ENCODE measurements at regions not wholly inside any gene's neighbourhood (a gene's known extent, or its start where the extent isn't known, plus 50 kb on each side); places are given as distances from the start of the nearest gene placed in this dataset.

DNA sequence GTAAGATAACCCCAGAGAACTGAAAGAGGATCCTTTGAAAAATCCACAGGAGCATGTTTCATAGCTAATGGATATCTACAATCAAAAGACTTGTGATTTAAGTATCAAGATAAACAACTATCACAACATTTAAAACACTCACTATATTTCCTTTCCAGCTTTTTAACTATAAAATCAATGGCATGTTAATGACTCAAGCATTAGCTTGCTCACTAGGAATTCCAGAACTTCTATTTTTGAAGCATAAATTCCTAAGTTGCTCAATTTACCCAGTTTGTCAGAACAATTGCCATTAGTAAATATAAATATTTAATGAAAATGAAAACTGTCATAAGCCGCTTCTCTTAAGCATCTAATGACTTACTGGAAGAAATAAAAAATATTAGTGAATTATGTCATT lies 355.3 kb downstream of the PRELID2 start:
- Histone ChIP-seq H3K9me3 (ENCODE audit: insufficient read depth, low read depth, low read length) (peaks cover 1% of the 10 kb centered on the region), H3K79me2 (ENCODE audit: control insufficient read depth, insufficient read depth, low read length, poor library complexity) (no peaks in the 10 kb centered on the region), H3K18ac (ENCODE audit: low read length) (no peak overlapping the region), H3K27ac (ENCODE audit: low read depth, low read length) (no peak overlapping the region), H3K4me3 (ENCODE audit: low read depth, low read length) (no peak overlapping the region), H3K9ac (ENCODE audit: low read length) (no peak overlapping the region), H3K79me1 (ENCODE audit: low read length) (no peaks in the 10 kb centered on the region), H4K91ac (ENCODE audit: low read depth, low read length) (no peak overlapping the region), H2AFZ (ENCODE audit: insufficient read depth, low read length, poor library complexity) (no peak overlapping the region), H2BK120ac (ENCODE audit: insufficient read depth, low read length, poor library complexity) (no peak overlapping the region), H2AK5ac (ENCODE audit: low read length) (no peak overlapping the region), H2BK12ac (ENCODE audit: low read length) (no peak overlapping the region), H3K23ac (ENCODE audit: low read length) (no peak overlapping the region), H2BK5ac (ENCODE audit: low read depth, low read length, poor library complexity) (no peak overlapping the region), H3K4ac (ENCODE audit: low read depth, low read length) (no peak overlapping the region), H4K12ac (ENCODE audit: low read depth, low read length) (no peak overlapping the region), H3K27me3 (ENCODE audit: insufficient read depth, low read length) (no peaks in the 10 kb centered on the region), H3K4me1 (ENCODE audit: control insufficient read depth in 1 of 2, insufficient read depth in 2 of 2, low read length in 2 of 2) (peaks cover 5 to 6% of the 10 kb centered on the region in 2 experiments), H3K14ac (ENCODE audit: low read length) (no peak overlapping the region), H4K8ac (ENCODE audit: low read depth, low read length) (no peak overlapping the region), H3K36me3 (ENCODE audit: control insufficient read depth in 1 of 2, insufficient read depth in 2 of 2, low read length in 2 of 2) (no peaks in the 10 kb centered on the region), H3K4me2 (ENCODE audit: low read length) (no peak overlapping the region)
- WGBS (ENCODE audit: extremely low coverage, insufficient coverage, insufficient read length), result no CpG with 5 or more reads among the region's 1 CpG
- peak in 1 of 2 donors; percentile 10 for DNase-seq

- H3K4ac ChIP-seq (ENCODE audit: low read depth, low read length), result no peak overlapping the region
- H3K14ac ChIP-seq (ENCODE audit: low read length), result no peak overlapping the region
- no peak overlapping the region for H2BK5ac ChIP-seq (ENCODE audit: low read depth, low read length, poor library complexity)
- WGBS (ENCODE audit: extremely low coverage, insufficient coverage, insufficient read length), result no CpG with 5 or more reads among the region's 4 CpGs
- no peak overlapping the region for H4K91ac ChIP-seq (ENCODE audit: low read depth, low read length)
- H3K18ac ChIP-seq (ENCODE audit: low read length), result no peak overlapping the region
- peaks cover 5 to 6% of the 10 kb centered on the region in 2 experiments for H3K4me1 ChIP-seq (ENCODE audit: control insufficient read depth in 1 of 2, insufficient read depth in 2 of 2, low read length in 2 of 2)
- no peaks in the 10 kb centered on the region for H3K79me2 ChIP-seq (ENCODE audit: control insufficient read depth, insufficient read depth, low read length, poor library complexity)
- H3K36me3 ChIP-seq (ENCODE audit: control insufficient read depth in 1 of 2, insufficient read depth in 2 of 2, low read length in 2 of 2), result no peaks in the 10 kb centered on the region
- H3K4me2 ChIP-seq (ENCODE audit: low read length), result no peak overlapping the region
- no peak overlapping the region for H3K9ac ChIP-seq (ENCODE audit: low read length)
- H3K4me3 ChIP-seq (ENCODE audit: low read depth, low read length), result no peak overlapping the region
- H3K9me3 ChIP-seq (ENCODE audit: insufficient read depth, low read depth, low read length), result peaks cover 1% of the 10 kb centered on the region
- no peaks in the 10 kb centered on the region for H3K79me1 ChIP-seq (ENCODE audit: low read length)
- no peaks in the 10 kb centered on the region for H3K27me3 ChIP-seq (ENCODE audit: insufficient read depth, low read length)
- DNase-seq, result peak in 1 of 2 donors; percentile 14
- no peak overlapping the region for H2AFZ ChIP-seq (ENCODE audit: insufficient read depth, low read length, poor library complexity)
- H2BK120ac ChIP-seq (ENCODE audit: insufficient read depth, low read length, poor library complexity), result no peak overlapping the region
- no peak overlapping the region for H3K27ac ChIP-seq (ENCODE audit: low read depth, low read length)
- H4K8ac ChIP-seq (ENCODE audit: low read depth, low read length), result no peak overlapping the region
- no peak overlapping the region for H2BK12ac ChIP-seq (ENCODE audit: low read length)
- H2AK5ac ChIP-seq (ENCODE audit: low read length), result no peak overlapping the region
- H3K23ac ChIP-seq (ENCODE audit: low read length), result no peak overlapping the region
- H4K12ac ChIP-seq (ENCODE audit: low read depth, low read length), result no peak overlapping the region
These were observed 355.9 kb downstream of the PRELID2 start for GRCh38 chr5:145479271-145479670.

GRCh38 chr5:145478651-145479050 lies 356.5 kb downstream of the PRELID2 start:
- Histone ChIP-seq H3K27me3 (ENCODE audit: insufficient read depth, low read length) (no peaks in the 10 kb centered on the region), H2AFZ (ENCODE audit: insufficient read depth, low read length, poor library complexity) (no peak overlapping the region), H3K4ac (ENCODE audit: low read depth, low read length) (no peak overlapping the region), H3K4me2 (ENCODE audit: low read length) (no peak overlapping the region), H3K9ac (ENCODE audit: low read length) (no peak overlapping the region), H4K8ac (ENCODE audit: low read depth, low read length) (no peak overlapping the region), H3K27ac (ENCODE audit: low read depth, low read length) (no peak overlapping the region), H4K91ac (ENCODE audit: low read depth, low read length) (no peak overlapping the region), H3K36me3 (ENCODE audit: control insufficient read depth in 1 of 2, insufficient read depth in 2 of 2, low read length in 2 of 2) (no peaks in the 10 kb centered on the region), H3K23ac (ENCODE audit: low read length) (no peak overlapping the region), H2BK12ac (ENCODE audit: low read length) (no peak overlapping the region), H3K4me3 (ENCODE audit: low read depth, low read length) (no peak overlapping the region), H2BK120ac (ENCODE audit: insufficient read depth, low read length, poor library complexity) (no peak overlapping the region), H4K12ac (ENCODE audit: low read depth, low read length) (no peak overlapping the region), H3K79me2 (ENCODE audit: control insufficient read depth, insufficient read depth, low read length, poor library complexity) (no peaks in the 10 kb centered on the region), H3K9me3 (ENCODE audit: insufficient read depth, low read depth, low read length) (peaks cover 1% of the 10 kb centered on the region), H3K18ac (ENCODE audit: low read length) (no peak overlapping the region), H3K4me1 (ENCODE audit: control insufficient read depth in 1 of 2, insufficient read depth in 2 of 2, low read length in 2 of 2) (peaks cover 5 to 6% of the 10 kb centered on the region in 2 experiments), H3K79me1 (ENCODE audit: low read length) (no peaks in the 10 kb centered on the region), H3K14ac (ENCODE audit: low read length) (no peak overlapping the region), H2BK5ac (ENCODE audit: low read depth, low read length, poor library complexity) (no peak overlapping the region), H2AK5ac (ENCODE audit: low read length) (no peak overlapping the region)
- no CpG with 5 or more reads among the region's 2 CpGs for WGBS (ENCODE audit: extremely low coverage, insufficient coverage, insufficient read length)
- no peak for DNase-seq

DNA sequence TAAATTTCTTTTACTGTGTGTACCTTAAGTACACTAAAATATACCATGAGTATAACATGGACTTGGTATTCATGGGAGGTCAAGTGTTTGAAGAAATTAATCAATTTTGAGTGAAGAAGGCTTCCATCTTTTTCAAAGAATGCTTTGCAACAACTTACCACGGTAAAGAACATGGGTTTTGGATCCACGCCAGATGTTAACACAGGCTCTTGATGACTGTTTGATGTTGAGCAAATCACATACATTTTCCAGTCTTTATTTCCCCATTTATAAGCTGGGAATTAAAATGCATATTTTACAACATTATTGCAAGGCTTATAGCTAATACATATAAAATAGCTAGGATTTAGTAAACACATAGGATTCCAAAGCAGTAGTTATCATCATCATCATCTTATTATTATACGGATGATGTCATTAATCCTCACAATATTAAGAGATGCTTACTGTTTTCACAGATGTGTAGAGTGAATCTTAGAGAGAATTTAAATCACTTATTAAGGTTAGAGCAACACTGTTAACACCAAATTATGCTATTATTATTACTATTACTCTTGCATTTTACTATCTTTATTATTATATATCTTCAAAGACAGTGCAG lies 362.0 kb downstream of the PRELID2 start:
- Histone ChIP-seq H3K23ac (ENCODE audit: low read length) (no peak overlapping the region), H3K14ac (ENCODE audit: low read length) (no peak overlapping the region), H3K27ac (ENCODE audit: low read depth, low read length) (no peak overlapping the region), H2BK5ac (ENCODE audit: low read depth, low read length, poor library complexity) (no peak overlapping the region), H2AFZ (ENCODE audit: insufficient read depth, low read length, poor library complexity) (no peak overlapping the region), H4K12ac (ENCODE audit: low read depth, low read length) (no peak overlapping the region), H3K79me1 (ENCODE audit: low read length) (no peaks in the 10 kb centered on the region), H3K79me2 (ENCODE audit: control insufficient read depth, insufficient read depth, low read length, poor library complexity) (no peaks in the 10 kb centered on the region), H3K18ac (ENCODE audit: low read length) (no peak overlapping the region), H3K9ac (ENCODE audit: low read length) (no peak overlapping the region), H3K4ac (ENCODE audit: low read depth, low read length) (no peak overlapping the region), H2AK5ac (ENCODE audit: low read length) (no peak overlapping the region), H2BK12ac (ENCODE audit: low read length) (no peak overlapping the region), H3K4me1 (ENCODE audit: control insufficient read depth in 1 of 2, insufficient read depth in 2 of 2, low read length in 2 of 2) (no peaks in the 10 kb centered on the region), H3K36me3 (ENCODE audit: control insufficient read depth in 1 of 2, insufficient read depth in 2 of 2, low read length in 2 of 2) (no peaks in the 10 kb centered on the region), H3K4me2 (ENCODE audit: low read length) (no peak overlapping the region), H3K4me3 (ENCODE audit: low read depth, low read length) (no peak overlapping the region), H4K8ac (ENCODE audit: low read depth, low read length) (no peak overlapping the region), H3K9me3 (ENCODE audit: insufficient read depth, low read depth, low read length) (no peaks in the 10 kb centered on the region), H2BK120ac (ENCODE audit: insufficient read depth, low read length, poor library complexity) (no peak overlapping the region), H4K91ac (ENCODE audit: low read depth, low read length) (no peak overlapping the region), H3K27me3 (ENCODE audit: insufficient read depth, low read length) (no peaks in the 10 kb centered on the region)
- WGBS (ENCODE audit: extremely low coverage, insufficient coverage, insufficient read length), result no CpG with 5 or more reads among the region's 3 CpGs
- DNase-seq, result no peak

Data from trophoblast cell (in vitro differentiated cells and primary cell).